Type B pancreatic cell (in vitro differentiated cells): ENCODE measurements at regions not wholly inside any gene's neighbourhood (a gene's known extent, or its start where the extent isn't known, plus 50 kb on each side); places are given as distances from the start of the nearest gene placed in this dataset.
"Not testable (repeated sequence)": the region's sequence is repeated elsewhere in the genome, so short reads cannot be mapped to it uniquely, and the experiment has no call there.

Experiments
- DNase-seq: peaks from one replicate; pipeline ENCODE4 v3.0.0; 2021; ENCODE audit warnings: mixed read lengths; ENCODE audit not compliant: unreplicated experiment; ENCODE audit errors: extremely low spot score
- H3K27ac Mint-ChIP-seq: 2 replicates; pipeline ENCODE4 v1.8.0; 2021; ENCODE audit warnings: mild to moderate bottlenecking, mixed read lengths
- H3K27me3 Mint-ChIP-seq: 2 replicates; pipeline ENCODE4 v1.8.0; 2021; ENCODE audit warnings: mixed read lengths
- H3K36me3 Mint-ChIP-seq: 2 replicates; pipeline ENCODE4 v1.8.0; 2021; ENCODE audit warnings: mixed read lengths
- H3K4me1 Mint-ChIP-seq: one replicate; pipeline ENCODE4 v1.8.0; 2021; ENCODE audit warnings: mixed read lengths; ENCODE audit not compliant: unreplicated experiment
- H3K4me3 Mint-ChIP-seq: 2 replicates; pipeline ENCODE4 v1.8.0; 2021; ENCODE audit warnings: mild to moderate bottlenecking, mixed read lengths
- H3K9me3 Mint-ChIP-seq: 2 replicates; pipeline ENCODE4 v1.8.0; 2021; ENCODE audit warnings: mixed read lengths
- CTCF ChIP-seq: fragments of 200-600 bp; sonication (generic); conservative IDR thresholded peaks from 2 replicates; pipeline ENCODE4 v1.5.0; 2021; ENCODE audit warnings: antibody characterized with exemption, mild to moderate bottlenecking

GRCh38 chr10:118832241-118832651 lies 77.5 kb upstream of the CACUL1 start:
- H3K27me3 Mint-ChIP-seq: peaks cover 15% of the 10 kb centered on the region
- peaks cover 5% of the 10 kb centered on the region for H3K4me1 Mint-ChIP-seq
- TF ChIP-seq CTCF: no peak
- H3K9me3 Mint-ChIP-seq: no peaks in the 10 kb centered on the region
- no peaks in the 10 kb centered on the region for H3K36me3 Mint-ChIP-seq
- no peak overlapping the region for H3K4me3 Mint-ChIP-seq
- DNase-seq: no peak
- H3K27ac Mint-ChIP-seq: no peak overlapping the region

- H3K9me3 Mint-ChIP-seq, H3K27me3 Mint-ChIP-seq, H3K4me3 Mint-ChIP-seq, DNase-seq, H3K4me1 Mint-ChIP-seq, H3K36me3 Mint-ChIP-seq, H3K27ac Mint-ChIP-seq: not testable (repeated sequence)
Observed at GRCh38 chr10:118834370-118834769, 79.6 kb upstream of the CACUL1 start.

- peaks cover 3% of the 10 kb centered on the region for H3K27me3 Mint-ChIP-seq
- DNase-seq: no peak
- H3K9me3 Mint-ChIP-seq: no peaks in the 10 kb centered on the region
- TF ChIP-seq CTCF: no peak
- no peak overlapping the region for H3K27ac Mint-ChIP-seq
- H3K4me1 Mint-ChIP-seq: peaks cover 5% of the 10 kb centered on the region
- H3K36me3 Mint-ChIP-seq: no peaks in the 10 kb centered on the region
- H3K4me3 Mint-ChIP-seq: no peak overlapping the region
Observed at GRCh38 chr10:118835682-118836326, 81.0 kb upstream of the CACUL1 start.

GRCh38 chr10:118838364-118838763 lies 83.6 kb upstream of the CACUL1 start:
- Mint-ChIP-seq H3K27ac (no peak overlapping the region), H3K9me3 (no peaks in the 10 kb centered on the region), H3K36me3 (no peaks in the 10 kb centered on the region), H3K4me3 (no peak overlapping the region), H3K4me1 (no peaks in the 10 kb centered on the region), H3K27me3 (peaks cover 3% of the 10 kb centered on the region)
- no peak for DNase-seq
- TF ChIP-seq CTCF: no peak

GRCh38 chr10:118839348-118839747 lies 84.6 kb upstream of the CACUL1 start:
- H3K27ac Mint-ChIP-seq: no peak overlapping the region
- H3K36me3 Mint-ChIP-seq: no peaks in the 10 kb centered on the region
- no peak overlapping the region for H3K4me3 Mint-ChIP-seq
- no peak for TF ChIP-seq CTCF
- peaks cover 3% of the 10 kb centered on the region for H3K27me3 Mint-ChIP-seq
- no peaks in the 10 kb centered on the region for H3K4me1 Mint-ChIP-seq
- no peaks in the 10 kb centered on the region for H3K9me3 Mint-ChIP-seq
- DNase-seq: no peak

- H3K4me3 Mint-ChIP-seq: no peak overlapping the region
- no peaks in the 10 kb centered on the region for H3K9me3 Mint-ChIP-seq
- no peak overlapping the region for H3K27ac Mint-ChIP-seq
- peaks cover 3% of the 10 kb centered on the region for H3K27me3 Mint-ChIP-seq
- H3K36me3 Mint-ChIP-seq: no peaks in the 10 kb centered on the region
- H3K4me1 Mint-ChIP-seq: peaks cover 8% of the 10 kb centered on the region
- DNase-seq: no peak
- TF ChIP-seq CTCF: no peak
Observed at GRCh38 chr10:118840071-118840775, 85.5 kb upstream of the CACUL1 start.
